GM12878 (cell line): ENCODE measurements at regions not wholly inside any gene's neighbourhood (a gene's known extent, or its start where the extent isn't known, plus 50 kb on each side); places are given as distances from the start of the nearest gene placed in this dataset.
A peak's percentile ranks its signal among the peaks of the same experiment; 100 is the strongest.

Source experiments
- ATAC-seq: fragments of 200-7000 bp; cut with Tn5 transposase; 3 replicates; pipeline ENCODE4 v1.9.1; 2020; ENCODE audit warnings: mild to moderate bottlenecking, moderate library complexity
- BruUV-seq: library from RNA; stranded (reverse); fragments of 400-500 nt; replicated peaks from 2 replicates; lab custom pipeline; 2021; lab: Mats Ljungman, UMichigan
- CTCF ChIA-PET: fragments of 300-600 bp; sonication (Branson Sonifier 250); formaldehyde crosslinking; extraction: SDS; loops from one replicate; lab custom pipeline; 2021; ENCODE audit warnings: inconsistent platforms; lab: Yijun Ruan, JAX
- POLR2A ChIA-PET: fragments of 350-600 bp; formaldehyde crosslinking; extraction: SDS; loops from one replicate; lab custom pipeline; 2021; ENCODE audit warnings: inconsistent platforms; lab: Charles Lee
- RAD21 ChIA-PET: fragments of 300-600 bp; sonication (Branson Sonifier 250); formaldehyde crosslinking; loops from one replicate; lab custom pipeline; 2023; ENCODE audit warnings: antibody characterized with exemption; ENCODE audit not compliant: unreplicated experiment; lab: Charles Lee
- SMC1A ChIA-PET: fragments of 300-600 bp; sonication (Branson Sonifier 250); formaldehyde crosslinking; loops from one replicate; lab custom pipeline; 2023; ENCODE audit not compliant: unreplicated experiment, uncharacterized antibody; lab: Charles Lee
- DNase-seq: peaks from one replicate; pipeline ENCODE4 v3.0.0-alpha.2; 2011; ENCODE audit warnings: low read depth, low spot score
- FAIRE-seq: peaks from 3 replicates; lab custom pipeline; 2011; peaks lifted over from hg19 to GRCh38; lab: Jason Lieb, UNC
- H2AFZ ChIP-seq: 2 replicates; pipeline ENCODE4 v1.6.0; 2011; ENCODE audit warnings: low read depth, low read length, control low read depth; ENCODE audit not compliant: control insufficient read depth
- H3K27ac ChIP-seq: 2 replicates; pipeline ENCODE4 v1.5.1; 2011; ENCODE audit warnings: control low read depth; ENCODE audit not compliant: control insufficient read depth, insufficient read depth
- H3K27me3 ChIP-seq, 2 experiments: replicated peaks in 1 of 2; 2 replicates each; pipeline versions ENCODE4 v1.6.0 to v1.6.1; 2011; ENCODE audit warnings: low read length in 1 of 2; ENCODE audit not compliant: control insufficient read depth in 2 of 2, insufficient read depth in 2 of 2
- H3K36me3 ChIP-seq, 2 experiments: 2 replicates each; pipeline ENCODE4 v1.5.1; 2011; ENCODE audit warnings: low read length in 1 of 2; ENCODE audit not compliant: control insufficient read depth in 2 of 2, insufficient read depth in 2 of 2
- H3K4me1 ChIP-seq: 2 replicates; pipeline ENCODE4 v1.6.1; 2011; ENCODE audit warnings: mild to moderate bottlenecking, low read length, moderate library complexity, mixed read lengths; ENCODE audit not compliant: control insufficient read depth, insufficient read depth
- H3K4me2 ChIP-seq: 2 replicates; pipeline ENCODE4 v1.6.0; 2011; ENCODE audit warnings: control low read depth; ENCODE audit not compliant: control insufficient read depth, insufficient read depth
- H3K4me3 ChIP-seq: fragments of 200-600 bp; sonication (generic); 2 replicates; pipeline ENCODE4 v1.5.1; 2016
- H3K79me2 ChIP-seq: 2 replicates; pipeline ENCODE4 v1.6.0; 2011; ENCODE audit warnings: low read length; ENCODE audit not compliant: control insufficient read depth, insufficient read depth
- H3K9ac ChIP-seq: 2 replicates; pipeline ENCODE4 v1.8.0; 2011; ENCODE audit warnings: low read length, control low read depth, mixed read lengths; ENCODE audit not compliant: control insufficient read depth, insufficient read depth
- H3K9me3 ChIP-seq: replicated peaks from 3 replicates; pipeline ENCODE4 v1.5.1; 2011; ENCODE audit warnings: mild to moderate bottlenecking, low read length; ENCODE audit not compliant: control insufficient read depth, insufficient read depth
- H4K20me1 ChIP-seq: 2 replicates; pipeline ENCODE4 v1.6.0; 2011; ENCODE audit not compliant: control insufficient read depth, insufficient read depth
- CBFB ChIP-seq: IDR thresholded peaks from 2 replicates; pipeline ENCODE4 v1.6.1; 2016; ENCODE audit warnings: antibody characterized with exemption, low read depth
- JUNB ChIP-seq: IDR thresholded peaks from 2 replicates; pipeline ENCODE4 v1.6.1; 2016; ENCODE audit warnings: antibody characterized with exemption, mild to moderate bottlenecking
- POLR2A ChIP-seq: IDR thresholded peaks from 2 replicates; pipeline ENCODE4 v1.6.1; 2011; ENCODE audit warnings: low read depth, mild to moderate bottlenecking, low read length
- RAD51 ChIP-seq: fragments of 450-650 bp; IDR thresholded peaks from 2 replicates; pipeline ENCODE4 v1.6.1; 2016; ENCODE audit warnings: moderate library complexity, mild to moderate bottlenecking, inconsistent platforms
- RELA ChIP-seq: fragments of 450-650 bp; IDR thresholded peaks from 2 replicates; pipeline ENCODE4 v1.8.0; 2014; ENCODE audit warnings: borderline replicate concordance; ENCODE audit not compliant: partially characterized antibody
- SMC3 ChIP-seq: IDR thresholded peaks from 2 replicates; pipeline ENCODE4 v1.6.1; 2011; ENCODE audit warnings: low read length, improper control_type of control experiment, borderline replicate concordance
- SPI1 ChIP-seq: IDR thresholded peaks from 2 replicates; pipeline ENCODE4 v1.6.1; 2011; ENCODE audit warnings: low read depth, mild to moderate bottlenecking, low read length, moderate library complexity, borderline replicate concordance; ENCODE audit not compliant: insufficient read depth
- SUPT20H ChIP-seq: IDR thresholded peaks from 2 replicates; pipeline ENCODE4 v1.6.1; 2011; ENCODE audit warnings: low read depth, mild to moderate bottlenecking, low read length, moderate library complexity, borderline replicate concordance; ENCODE audit not compliant: control insufficient read depth
- ZBED1 ChIP-seq: IDR thresholded peaks from 2 replicates; pipeline ENCODE4 v1.6.1; 2016; ENCODE audit warnings: borderline replicate concordance
- ZNF384 ChIP-seq: IDR thresholded peaks from 2 replicates; pipeline ENCODE4 v1.6.1; 2012; ENCODE audit warnings: low read depth, mild to moderate bottlenecking, low read length, improper control_type of control experiment, borderline replicate concordance
- WGBS: methylation state at CpG from one replicate; pipeline ENCODE4 v1.1.6; 2016; ENCODE audit warnings: low lambda C conversion rate; ENCODE audit not compliant: insufficient replicate concordance, insufficient coverage; ENCODE audit errors: missing lambda C conversion rate; 5-methylcytosine and 5-hydroxymethylcytosine counted together
- in situ Hi-C: fragments of 300-500 bp; cut with MboI; formaldehyde crosslinking; loops from 9 replicates; pipeline ENCODE4 v1.14.3; 2018; ENCODE audit warnings: mixed read lengths
- intact Hi-C: fragments of 100-400 bp; cut with micrococcal nuclease; formaldehyde crosslinking; loops from one replicate; pipeline ENCODE4 v1.14.2; 2022; ENCODE audit not compliant: unreplicated experiment
- TF ChIP-seq, protein P1 (sequence below): IDR thresholded peaks from 2 replicates; pipeline ENCODE4 v1.6.1; 2011; ENCODE audit warnings: borderline replicate concordance, low read depth, mild to moderate bottlenecking, moderate library complexity, mixed read lengths, low read length; ENCODE audit not compliant: insufficient read depth; ENCODE audit errors: extremely low read length
- TF ChIP-seq, protein P2 (sequence below): IDR thresholded peaks from 2 replicates; pipeline ENCODE4 v1.6.1; 2012; ENCODE audit warnings: low read depth, low read length, improper control_type of control experiment
- TF ChIP-seq, protein P3 (sequence below), 3 experiments: IDR thresholded peaks in 2 of 3; conservative IDR thresholded peaks in 1 of 3; 2 replicates each; pipeline ENCODE4 v1.5.1; 2011; ENCODE audit warnings: low read depth in 3 of 3, low read length in 3 of 3, mild to moderate bottlenecking in 3 of 3, control low read depth in 2 of 3, moderate library complexity in 2 of 3, inconsistent platforms in 1 of 3, mixed read lengths in 1 of 3; ENCODE audit not compliant: control insufficient read depth in 2 of 3, insufficient read depth in 1 of 3; ENCODE audit errors: extremely low read depth in 1 of 3

DNA sequence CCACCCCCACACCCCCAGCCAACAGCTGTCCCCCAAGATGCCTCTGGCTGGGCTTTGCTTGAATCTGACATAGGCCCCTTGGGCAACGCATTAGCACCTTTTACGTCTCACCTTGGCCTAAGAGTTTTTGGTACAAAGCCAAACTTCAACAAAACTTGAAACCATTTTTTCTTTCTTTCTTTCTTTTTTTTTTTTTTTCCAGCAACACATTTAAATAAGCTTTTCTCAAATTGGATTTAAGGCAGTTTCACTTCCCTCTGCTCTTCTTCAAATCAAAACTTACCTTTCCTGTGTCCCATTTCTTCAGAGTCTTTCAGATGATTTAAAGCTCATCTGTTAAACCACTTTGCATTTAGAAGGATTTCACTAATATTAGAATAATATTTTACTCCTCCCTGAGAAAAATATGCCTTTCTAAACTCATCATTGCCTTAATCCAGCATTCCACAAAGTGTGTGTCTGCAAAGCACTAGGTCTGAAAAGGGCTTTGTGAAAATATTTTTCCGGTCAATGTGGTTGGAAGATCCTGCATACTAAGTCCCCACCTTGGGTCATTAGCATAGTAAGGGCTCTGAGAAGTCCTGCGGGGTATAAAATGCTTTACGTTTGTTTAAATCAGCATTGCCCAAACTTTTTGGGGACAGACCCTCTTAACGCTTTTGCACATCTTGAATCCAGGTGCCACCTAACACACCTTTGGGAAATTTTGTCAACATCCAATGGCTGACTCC lies 217.0 kb downstream of the TLE3 start:
- intact Hi-C loops: no loop called here

DNA sequence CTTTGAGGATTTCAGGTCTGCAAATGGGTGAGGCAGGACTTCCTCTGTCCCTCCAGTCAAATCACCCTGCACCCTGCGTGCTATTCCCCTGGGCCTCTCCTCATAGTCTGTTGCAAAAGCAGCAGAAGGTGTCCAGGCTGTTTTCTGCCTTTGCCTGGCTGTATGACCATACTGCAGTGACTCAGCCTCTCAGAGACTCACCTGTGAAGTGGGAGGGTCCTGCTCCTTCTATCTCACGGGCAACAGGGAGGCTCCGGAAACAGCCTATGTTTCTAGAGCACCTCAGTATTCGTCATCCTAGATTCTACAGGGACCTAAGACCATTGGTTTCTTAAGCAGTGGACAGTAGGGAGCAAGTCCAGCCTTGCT lies 216.4 kb downstream of the TLE3 start:
- WGBS: 0% methylated on average over 4 of the region's 4 CpGs
- ChIA-PET RAD21 (interaction anchor here (2.0 kb wide), 1 partner anchor 126 kb away, joined by 7 read pairs; no protein-coding TSS in a partner anchor), CTCF (no interaction called here), SMC1A (no interaction called here), POLR2A (no interaction called here)
- H3K4me1 ChIP-seq: peaks cover 17% of the 10 kb centered on the region
- DNase-seq: peak; percentile 3
- no TSS peak for BruUV-seq
- no peak overlapping the region for H2AFZ ChIP-seq
- ATAC-seq: peak; percentile 35; the same call in 2 of the 3 replicates
- peaks cover 0 to 3% of the 10 kb centered on the region in 2 experiments; a peak in 1 of 4 replicates for H3K27me3 ChIP-seq
- intact Hi-C loops (no loop called here), in situ Hi-C loops (no loop called here)
- FAIRE-seq: peak; percentile 59
- no peak overlapping the region for H3K9ac ChIP-seq
- peak overlapping the region; percentile 65 for H3K4me2 ChIP-seq
- H3K4me3 ChIP-seq: no peak overlapping the region
- H3K36me3 ChIP-seq: no peaks in the 10 kb centered on the region
- peaks cover 2% of the 10 kb centered on the region; the same call in 1 of the 3 replicates for H3K9me3 ChIP-seq
- H3K27ac ChIP-seq: no peak overlapping the region
- H4K20me1 ChIP-seq: no peaks in the 10 kb centered on the region
- no peaks in the 10 kb centered on the region for H3K79me2 ChIP-seq
- TF ChIP-seq ZBED1: no peak
- no peak for TF ChIP-seq RAD51
- TF ChIP-seq, protein P1, sequence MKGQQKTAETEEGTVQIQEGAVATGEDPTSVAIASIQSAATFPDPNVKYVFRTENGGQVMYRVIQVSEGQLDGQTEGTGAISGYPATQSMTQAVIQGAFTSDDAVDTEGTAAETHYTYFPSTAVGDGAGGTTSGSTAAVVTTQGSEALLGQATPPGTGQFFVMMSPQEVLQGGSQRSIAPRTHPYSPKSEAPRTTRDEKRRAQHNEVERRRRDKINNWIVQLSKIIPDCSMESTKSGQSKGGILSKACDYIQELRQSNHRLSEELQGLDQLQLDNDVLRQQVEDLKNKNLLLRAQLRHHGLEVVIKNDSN: no peak
- TF ChIP-seq POLR2A: no peak
- TF ChIP-seq JUNB: no peak
- TF ChIP-seq RELA: no peak
- TF ChIP-seq, protein P2, sequence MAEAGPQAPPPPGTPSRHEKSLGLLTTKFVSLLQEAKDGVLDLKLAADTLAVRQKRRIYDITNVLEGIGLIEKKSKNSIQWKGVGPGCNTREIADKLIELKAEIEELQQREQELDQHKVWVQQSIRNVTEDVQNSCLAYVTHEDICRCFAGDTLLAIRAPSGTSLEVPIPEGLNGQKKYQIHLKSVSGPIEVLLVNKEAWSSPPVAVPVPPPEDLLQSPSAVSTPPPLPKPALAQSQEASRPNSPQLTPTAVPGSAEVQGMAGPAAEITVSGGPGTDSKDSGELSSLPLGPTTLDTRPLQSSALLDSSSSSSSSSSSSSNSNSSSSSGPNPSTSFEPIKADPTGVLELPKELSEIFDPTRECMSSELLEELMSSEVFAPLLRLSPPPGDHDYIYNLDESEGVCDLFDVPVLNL: no peak
- no peak for TF ChIP-seq SUPT20H
- TF ChIP-seq, protein P3, sequence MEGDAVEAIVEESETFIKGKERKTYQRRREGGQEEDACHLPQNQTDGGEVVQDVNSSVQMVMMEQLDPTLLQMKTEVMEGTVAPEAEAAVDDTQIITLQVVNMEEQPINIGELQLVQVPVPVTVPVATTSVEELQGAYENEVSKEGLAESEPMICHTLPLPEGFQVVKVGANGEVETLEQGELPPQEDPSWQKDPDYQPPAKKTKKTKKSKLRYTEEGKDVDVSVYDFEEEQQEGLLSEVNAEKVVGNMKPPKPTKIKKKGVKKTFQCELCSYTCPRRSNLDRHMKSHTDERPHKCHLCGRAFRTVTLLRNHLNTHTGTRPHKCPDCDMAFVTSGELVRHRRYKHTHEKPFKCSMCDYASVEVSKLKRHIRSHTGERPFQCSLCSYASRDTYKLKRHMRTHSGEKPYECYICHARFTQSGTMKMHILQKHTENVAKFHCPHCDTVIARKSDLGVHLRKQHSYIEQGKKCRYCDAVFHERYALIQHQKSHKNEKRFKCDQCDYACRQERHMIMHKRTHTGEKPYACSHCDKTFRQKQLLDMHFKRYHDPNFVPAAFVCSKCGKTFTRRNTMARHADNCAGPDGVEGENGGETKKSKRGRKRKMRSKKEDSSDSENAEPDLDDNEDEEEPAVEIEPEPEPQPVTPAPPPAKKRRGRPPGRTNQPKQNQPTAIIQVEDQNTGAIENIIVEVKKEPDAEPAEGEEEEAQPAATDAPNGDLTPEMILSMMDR (IDR thresholded peaks at IDR 0.05 in 2 of 3, conservative IDR thresholded peaks at IDR 0.05 in 1 of 3; ENCODE audit: control insufficient read depth in 2 of 3, extremely low read depth in 1 of 3, insufficient read depth in 1 of 3, low read depth in 3 of 3, low read length in 3 of 3): no peak
- TF ChIP-seq CBFB: no peak

More for the DNA sequence above, 217.0 kb downstream of the TLE3 start:
- Histone ChIP-seq H3K27ac (no peak overlapping the region), H2AFZ (no peak overlapping the region), H3K4me1 (peaks cover 17% of the 10 kb centered on the region), H3K4me2 (peak overlapping the region; percentile 65), H3K36me3 (no peaks in the 10 kb centered on the region), H3K27me3 (peaks cover 0 to 3% of the 10 kb centered on the region in 2 experiments; a peak in 1 of 4 replicates), H3K79me2 (no peaks in the 10 kb centered on the region), H3K9ac (no peak overlapping the region), H4K20me1 (no peaks in the 10 kb centered on the region), H3K4me3 (no peak overlapping the region), H3K9me3 (peaks cover 2% of the 10 kb centered on the region; the same call in 1 of the 3 replicates)
- ChIA-PET POLR2A (interaction anchor here (0.7 kb wide), 1 partner anchor 519 kb away, joined by 3 read pairs; no protein-coding TSS in a partner anchor), RAD21 (interaction anchor here (0.6 to 2.0 kb wide), 2 partner anchors 125 to 219 kb away, joined by 3 to 7 read pairs; no protein-coding TSS in a partner anchor), CTCF (no interaction called here), SMC1A (interaction anchor here (0.9 kb wide), 1 partner anchor 18 kb away, joined by 3 read pairs; no protein-coding TSS in a partner anchor)
- in situ Hi-C loops: no loop called here
- ATAC-seq: no peak
- 10% methylated on average over 6 of the region's 6 CpGs for WGBS
- no peak for TF ChIP-seq SMC3
- TF ChIP-seq ZNF384: peak; percentile 71
- peak; percentile 67; the same call in 1 of the 2 replicates for TF ChIP-seq SPI1
- BruUV-seq: no TSS peak
- peak; percentile 18 for FAIRE-seq
- DNase-seq: peak; percentile 11
